ENCODE measurements at regions not wholly inside any gene's neighbourhood (a gene's known extent, or its start where the extent isn't known, plus 50 kb on each side); places are given as distances from the start of the nearest gene placed in this dataset.

- TF ChIP-seq CTCF (conservative IDR thresholded peaks at IDR 0.05; ENCODE audit: low read depth, low read length) (no peak), RFX5 (IDR thresholded peaks at IDR 0.05; ENCODE audit: low read depth, low read length) (no peak), USF2 (IDR thresholded peaks at IDR 0.05; ENCODE audit: low read depth, low read length) (no peak), FOS (IDR thresholded peaks at IDR 0.05; ENCODE audit: low read depth, low read length) (no peak)
These were observed 132.3 kb downstream of the SNRPN start for GRCh38 chr15:25087137-25087536.
